ENCODE measurements at regions not wholly inside any gene's neighbourhood (a gene's known extent, or its start where the extent isn't known, plus 50 kb on each side); places are given as distances from the start of the nearest gene placed in this dataset.

- DNase-seq (ENCODE audit: extremely low read depth, low read depth) = no peak
- no peak for TF ChIP-seq CTCF (IDR thresholded peaks at IDR 0.05; ENCODE audit: low read depth, low read length)
These were observed 57.5 kb upstream of the KLF13 start for GRCh38 chr15:31268911-31269784.

DNA sequence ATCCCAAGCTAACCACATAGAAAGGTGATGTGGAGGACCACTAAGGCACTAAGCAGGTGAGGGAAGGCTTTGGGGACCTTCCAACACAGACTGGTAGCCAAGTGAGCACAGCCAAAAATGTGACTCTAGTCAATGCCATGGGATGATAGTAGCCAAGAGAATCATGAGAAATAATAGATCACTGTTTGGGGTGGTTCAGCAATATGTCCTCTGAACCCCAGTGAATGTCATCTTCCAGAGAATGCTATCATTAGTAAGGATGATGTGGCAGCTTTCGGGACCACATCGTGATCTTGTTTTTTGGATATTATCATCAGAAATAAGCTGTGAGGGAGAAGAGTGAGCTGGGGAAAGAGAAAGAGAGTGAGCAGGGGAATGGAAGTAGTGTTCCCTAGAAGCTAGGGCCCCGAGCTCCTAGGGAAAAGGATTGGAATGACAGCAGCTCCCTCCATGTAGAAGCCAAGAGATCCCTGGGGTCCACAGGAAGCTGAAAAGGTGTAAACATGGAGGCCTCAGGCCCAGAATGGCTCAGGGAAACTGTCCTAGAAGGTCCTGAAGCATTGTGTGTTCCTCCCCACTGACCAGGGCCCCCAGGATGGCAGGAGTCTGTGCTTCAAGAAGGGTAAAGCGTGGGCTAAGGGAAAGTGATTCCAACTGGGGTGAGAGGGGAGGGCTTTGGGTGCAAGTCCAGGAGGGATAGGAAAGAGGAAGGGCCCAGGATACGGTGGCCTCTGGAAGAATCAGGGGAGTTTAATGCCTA is 56.6 kb upstream of the KLF13 start:
- TF ChIP-seq CTCF (IDR thresholded peaks at IDR 0.05; ENCODE audit: low read depth, low read length) = no peak

DNA sequence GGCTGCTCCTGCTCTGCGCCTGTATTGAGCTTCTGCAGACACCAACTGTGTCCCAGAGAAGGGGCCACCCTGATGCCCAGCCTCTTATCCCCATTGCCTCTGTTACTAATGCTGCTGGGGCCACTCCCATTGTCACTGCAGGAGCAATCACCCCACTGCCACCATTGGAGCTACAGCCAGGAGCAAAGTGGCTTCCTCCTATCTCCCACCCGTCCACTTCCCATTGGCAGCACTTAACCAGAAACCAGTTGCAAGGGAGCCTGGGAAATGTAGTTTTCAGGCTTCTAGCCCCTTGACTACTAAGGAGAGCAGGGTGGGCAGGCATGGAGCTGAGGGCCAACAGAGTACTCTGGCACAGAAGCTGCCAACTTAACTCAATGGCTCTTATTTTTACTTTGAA is 55.9 kb upstream of the KLF13 start:
- no peak for TF ChIP-seq CTCF (IDR thresholded peaks at IDR 0.05; ENCODE audit: low read depth, low read length)
- no peak for DNase-seq (ENCODE audit: extremely low read depth, low read depth)

More for the DNA sequence above, 56.6 kb upstream of the KLF13 start:
- DNase-seq (ENCODE audit: extremely low read depth, low read depth) = no peak

DNA sequence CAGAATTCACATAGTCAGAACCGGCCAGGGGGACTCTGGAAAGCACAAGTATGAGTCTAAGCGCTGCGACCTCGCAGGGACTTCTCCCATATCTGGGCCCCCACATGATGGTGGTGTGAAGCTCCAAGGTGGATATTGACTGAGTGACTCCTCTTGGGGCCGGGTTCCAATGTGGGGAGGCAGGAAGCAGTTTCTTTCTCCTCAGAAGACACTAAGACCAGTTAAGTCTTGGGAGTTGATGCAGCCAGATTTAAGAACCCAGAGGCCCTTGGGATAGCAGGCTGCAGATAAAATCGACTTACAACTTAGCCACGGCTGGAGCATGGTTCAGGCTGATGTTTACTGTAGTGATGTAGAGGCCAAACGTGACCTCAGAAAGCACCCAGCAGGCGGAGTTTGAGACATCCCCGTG is 55.4 kb upstream of the KLF13 start:
- DNase-seq (ENCODE audit: extremely low read depth, low read depth) = no peak
- TF ChIP-seq CTCF (IDR thresholded peaks at IDR 0.05; ENCODE audit: low read depth, low read length) = no peak

GRCh38 chr15:31271711-31272557 is 54.7 kb upstream of the KLF13 start:
- no peak for DNase-seq (ENCODE audit: extremely low read depth, low read depth)
- no peak for TF ChIP-seq CTCF (IDR thresholded peaks at IDR 0.05; ENCODE audit: low read depth, low read length)

GRCh38 chr15:31272558-31273257 is 53.9 kb upstream of the KLF13 start:
- DNase-seq (ENCODE audit: extremely low read depth, low read depth) = no peak
- TF ChIP-seq CTCF (IDR thresholded peaks at IDR 0.05; ENCODE audit: low read depth, low read length) = no peak

Data from AG09319 (cell line).